SK-N-SH treated with all-trans-retinoic acid at 6 μM for 48 hours (cell line): ENCODE measurements at regions not wholly inside any gene's neighbourhood (a gene's known extent, or its start where the extent isn't known, plus 50 kb on each side); places are given as distances from the start of the nearest gene placed in this dataset.
"Not testable (repeated sequence)": the region's sequence is repeated elsewhere in the genome, so short reads cannot be mapped to it uniquely, and the experiment has no call there.

Experiments used
- ATAC-seq: fragments of 200-7000 bp; cut with Tn5 transposase; 3 replicates; pipeline ENCODE4 v1.9.1; 2020; ENCODE audit warnings: mild to moderate bottlenecking, moderate library complexity
- ARNTL ChIP-seq: fragments of 450-650 bp; formaldehyde crosslinking; IDR thresholded peaks from 2 replicates; pipeline ENCODE4 v1.5.0; 2020; ENCODE audit warnings: low read depth, mild to moderate bottlenecking, moderate library complexity, borderline replicate concordance
- BACH2 ChIP-seq: fragments of 250-450 bp; sonication (Bioruptor Pico); IDR thresholded peaks from 2 replicates; pipeline ENCODE4 v1.9.0; 2021; ENCODE audit warnings: mild to moderate bottlenecking, borderline replicate concordance
- CSDC2 ChIP-seq: fragments of 250-450 bp; sonication (Bioruptor Pico); IDR thresholded peaks from 2 replicates; pipeline ENCODE4 v1.5.0; 2020; ENCODE audit warnings: mild to moderate bottlenecking, moderate library complexity
- CSRNP3 ChIP-seq: fragments of 250-450 bp; sonication (Bioruptor Pico); IDR thresholded peaks from 2 replicates; pipeline ENCODE4 v1.5.1; 2021; ENCODE audit warnings: mild to moderate bottlenecking, moderate library complexity
- ESRRG ChIP-seq: fragments of 250-450 bp; sonication (Bioruptor Pico); IDR thresholded peaks from 2 replicates; pipeline ENCODE4 v1.6.1; 2021; ENCODE audit warnings: mild to moderate bottlenecking
- GLIS3 ChIP-seq: fragments of 250-450 bp; sonication (Bioruptor Pico); IDR thresholded peaks from 2 replicates; pipeline ENCODE4 v1.5.0; 2020; ENCODE audit warnings: mild to moderate bottlenecking, moderate library complexity
- ISL1 ChIP-seq: fragments of 250-450 bp; sonication (Bioruptor Pico); IDR thresholded peaks from 2 replicates; pipeline ENCODE4 v2.1.2; 2022; ENCODE audit warnings: mild to moderate bottlenecking, moderate library complexity
- OSR1 ChIP-seq: fragments of 250-450 bp; sonication (Bioruptor Pico); IDR thresholded peaks from 2 replicates; pipeline ENCODE4 v1.8.0; 2022; ENCODE audit warnings: moderate library complexity, mild to moderate bottlenecking, inconsistent platforms
- PPARA ChIP-seq: fragments of 250-450 bp; sonication (Bioruptor Pico); IDR thresholded peaks from 2 replicates; pipeline ENCODE4 v1.5.0; 2020; ENCODE audit warnings: mild to moderate bottlenecking, borderline replicate concordance
- RARB ChIP-seq: fragments of 250-450 bp; sonication (Bioruptor Pico); IDR thresholded peaks from 2 replicates; pipeline ENCODE4 v1.8.0; 2021; ENCODE audit warnings: mild to moderate bottlenecking, moderate library complexity
- SNAI2 ChIP-seq: fragments of 250-450 bp; sonication (Bioruptor Pico); IDR thresholded peaks from 2 replicates; pipeline ENCODE4 v1.5.0; 2020; ENCODE audit warnings: mild to moderate bottlenecking, moderate library complexity
- TCF4 ChIP-seq: fragments of 250-450 bp; sonication (Bioruptor Pico); IDR thresholded peaks from 2 replicates; pipeline ENCODE4 v1.8.0; 2021; ENCODE audit warnings: mild to moderate bottlenecking, moderate library complexity, borderline replicate concordance
- TOX ChIP-seq: fragments of 250-450 bp; sonication (Bioruptor Pico); IDR thresholded peaks from 2 replicates; pipeline ENCODE4 v1.8.0; 2021; ENCODE audit warnings: mild to moderate bottlenecking, moderate library complexity, borderline replicate concordance
- ZC3H10 ChIP-seq: fragments of 250-450 bp; sonication (Bioruptor Pico); IDR thresholded peaks from 2 replicates; pipeline ENCODE4 v1.5.1; 2021; ENCODE audit warnings: mild to moderate bottlenecking, moderate library complexity
- ZFP3 ChIP-seq: fragments of 250-450 bp; sonication (Bioruptor Pico); IDR thresholded peaks from 2 replicates; pipeline ENCODE4 v1.5.0; 2020; ENCODE audit warnings: mild to moderate bottlenecking, moderate library complexity
- ZFP30 ChIP-seq: fragments of 450-650 bp; formaldehyde crosslinking; IDR thresholded peaks from 2 replicates; pipeline ENCODE4 v1.5.0; 2022; ENCODE audit warnings: mild to moderate bottlenecking, moderate library complexity
- ZNF565 ChIP-seq: fragments of 450-650 bp; formaldehyde crosslinking; conservative IDR thresholded peaks from 2 replicates; pipeline ENCODE4 v1.5.0; 2020; ENCODE audit warnings: low read depth, mild to moderate bottlenecking, moderate library complexity
- ZNF8 ChIP-seq: fragments of 450-650 bp; formaldehyde crosslinking; IDR thresholded peaks from 2 replicates; pipeline ENCODE4 v1.5.0; 2020; ENCODE audit warnings: mild to moderate bottlenecking, moderate library complexity
- TF ChIP-seq, protein P1 (sequence below): fragments of 250-450 bp; sonication (Bioruptor Pico); IDR thresholded peaks from 2 replicates; pipeline ENCODE4 v1.8.0; 2021; ENCODE audit warnings: low read depth, mild to moderate bottlenecking, moderate library complexity, borderline replicate concordance
- TF ChIP-seq, protein P2 (sequence below): fragments of 250-450 bp; sonication (Bioruptor Pico); IDR thresholded peaks from 2 replicates; pipeline ENCODE4 v1.5.0; 2020; ENCODE audit warnings: mild to moderate bottlenecking, moderate library complexity
- TF ChIP-seq, protein P3 (sequence below): fragments of 250-450 bp; sonication (Bioruptor Pico); IDR thresholded peaks from 2 replicates; pipeline ENCODE4 v1.8.0; 2020; ENCODE audit warnings: mild to moderate bottlenecking, moderate library complexity, borderline replicate concordance

DNA sequence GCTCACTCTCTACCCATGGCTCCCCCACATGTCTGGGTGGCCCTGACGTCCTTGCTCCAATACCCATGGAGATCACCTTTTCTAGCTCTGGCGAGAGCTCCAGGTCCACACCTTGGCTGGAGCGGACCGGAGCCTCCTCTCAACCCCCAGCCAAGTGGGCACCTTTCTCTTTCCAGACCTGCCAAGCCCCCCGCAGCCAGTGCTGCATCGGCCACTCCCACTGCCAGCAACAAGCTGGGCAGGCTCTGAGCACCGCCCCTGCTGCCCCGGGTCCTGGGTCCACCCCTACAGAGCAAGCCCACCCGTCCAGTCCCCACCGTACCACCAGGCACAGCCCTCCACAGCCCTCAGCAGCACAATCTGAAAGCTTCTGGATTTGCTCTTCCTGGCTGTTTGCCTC lies 98.2 kb upstream of the C14orf180 start:
- TF ChIP-seq PPARA (CRISPR knock-in tag) (no peak), TCF4 (CRISPR knock-in tag) (no peak), TOX (CRISPR knock-in tag) (no peak)
- no peak for ATAC-seq

- not testable (repeated sequence) for ATAC-seq
Observed at GRCh38 chr14:104482017-104482416, 97.5 kb upstream of the C14orf180 start.

DNA sequence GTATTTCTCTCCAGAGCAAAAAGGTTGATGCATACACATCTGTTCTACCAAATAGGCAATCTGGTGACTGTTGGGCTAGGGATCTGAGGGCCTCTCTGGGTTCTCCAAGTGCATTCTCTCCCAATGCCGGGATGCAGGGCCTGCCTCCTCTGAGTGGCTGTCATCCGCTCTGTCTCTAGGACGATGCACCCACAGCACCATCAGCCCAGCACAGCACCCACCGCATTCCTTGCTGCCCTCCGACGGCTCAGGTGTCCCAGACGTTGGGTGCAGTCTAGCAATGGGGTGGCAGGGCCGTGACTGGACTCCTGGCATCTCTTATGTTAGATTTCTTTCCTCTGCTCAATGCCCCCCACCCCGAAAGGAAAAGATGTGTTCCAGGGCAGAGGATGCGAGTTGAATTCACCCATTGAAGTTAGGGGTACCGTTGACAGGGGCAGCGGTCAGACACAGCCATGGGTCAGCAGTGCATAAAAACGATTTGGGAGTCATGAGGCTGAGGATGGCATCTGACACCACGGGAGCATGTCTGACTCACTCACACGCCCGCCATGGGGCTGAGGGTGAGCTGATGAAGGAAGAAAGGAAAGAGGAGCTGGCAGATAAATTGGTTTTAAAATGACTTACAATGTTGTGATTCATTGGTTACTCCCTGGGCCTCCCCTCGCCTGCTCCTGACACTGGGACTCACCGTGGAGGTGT lies 93.2 kb upstream of the C14orf180 start:
- TF ChIP-seq CSRNP3 (CRISPR knock-in tag) (no peak), ISL1 (CRISPR knock-in tag) (no peak), ESRRG (CRISPR knock-in tag) (no peak), TOX (CRISPR knock-in tag) (no peak), TCF4 (CRISPR knock-in tag) (no peak), RARB (CRISPR knock-in tag) (no peak), BACH2 (no peak), ZNF565 (no peak), ZFP30 (CRISPR knock-in tag) (no peak), SNAI2 (CRISPR knock-in tag) (no peak), OSR1 (CRISPR knock-in tag) (no peak), GLIS3 (CRISPR knock-in tag) (no peak), ZFP3 (no peak), CSDC2 (no peak)
- TF ChIP-seq, protein P1, sequence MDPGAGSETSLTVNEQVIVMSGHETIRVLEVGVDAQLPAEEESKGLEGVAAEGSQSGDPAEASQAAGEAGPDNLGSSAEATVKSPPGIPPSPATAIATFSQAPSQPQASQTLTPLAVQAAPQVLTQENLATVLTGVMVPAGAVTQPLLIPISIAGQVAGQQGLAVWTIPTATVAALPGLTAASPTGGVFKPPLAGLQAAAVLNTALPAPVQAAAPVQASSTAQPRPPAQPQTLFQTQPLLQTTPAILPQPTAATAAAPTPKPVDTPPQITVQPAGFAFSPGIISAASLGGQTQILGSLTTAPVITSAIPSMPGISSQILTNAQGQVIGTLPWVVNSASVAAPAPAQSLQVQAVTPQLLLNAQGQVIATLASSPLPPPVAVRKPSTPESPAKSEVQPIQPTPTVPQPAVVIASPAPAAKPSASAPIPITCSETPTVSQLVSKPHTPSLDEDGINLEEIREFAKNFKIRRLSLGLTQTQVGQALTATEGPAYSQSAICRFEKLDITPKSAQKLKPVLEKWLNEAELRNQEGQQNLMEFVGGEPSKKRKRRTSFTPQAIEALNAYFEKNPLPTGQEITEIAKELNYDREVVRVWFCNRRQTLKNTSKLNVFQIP = no peak
- TF ChIP-seq, protein P2, sequence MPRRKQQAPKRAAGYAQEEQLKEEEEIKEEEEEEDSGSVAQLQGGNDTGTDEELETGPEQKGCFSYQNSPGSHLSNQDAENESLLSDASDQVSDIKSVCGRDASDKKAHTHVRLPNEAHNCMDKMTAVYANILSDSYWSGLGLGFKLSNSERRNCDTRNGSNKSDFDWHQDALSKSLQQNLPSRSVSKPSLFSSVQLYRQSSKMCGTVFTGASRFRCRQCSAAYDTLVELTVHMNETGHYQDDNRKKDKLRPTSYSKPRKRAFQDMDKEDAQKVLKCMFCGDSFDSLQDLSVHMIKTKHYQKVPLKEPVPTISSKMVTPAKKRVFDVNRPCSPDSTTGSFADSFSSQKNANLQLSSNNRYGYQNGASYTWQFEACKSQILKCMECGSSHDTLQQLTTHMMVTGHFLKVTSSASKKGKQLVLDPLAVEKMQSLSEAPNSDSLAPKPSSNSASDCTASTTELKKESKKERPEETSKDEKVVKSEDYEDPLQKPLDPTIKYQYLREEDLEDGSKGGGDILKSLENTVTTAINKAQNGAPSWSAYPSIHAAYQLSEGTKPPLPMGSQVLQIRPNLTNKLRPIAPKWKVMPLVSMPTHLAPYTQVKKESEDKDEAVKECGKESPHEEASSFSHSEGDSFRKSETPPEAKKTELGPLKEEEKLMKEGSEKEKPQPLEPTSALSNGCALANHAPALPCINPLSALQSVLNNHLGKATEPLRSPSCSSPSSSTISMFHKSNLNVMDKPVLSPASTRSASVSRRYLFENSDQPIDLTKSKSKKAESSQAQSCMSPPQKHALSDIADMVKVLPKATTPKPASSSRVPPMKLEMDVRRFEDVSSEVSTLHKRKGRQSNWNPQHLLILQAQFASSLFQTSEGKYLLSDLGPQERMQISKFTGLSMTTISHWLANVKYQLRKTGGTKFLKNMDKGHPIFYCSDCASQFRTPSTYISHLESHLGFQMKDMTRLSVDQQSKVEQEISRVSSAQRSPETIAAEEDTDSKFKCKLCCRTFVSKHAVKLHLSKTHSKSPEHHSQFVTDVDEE = no peak
- TF ChIP-seq, protein P3, sequence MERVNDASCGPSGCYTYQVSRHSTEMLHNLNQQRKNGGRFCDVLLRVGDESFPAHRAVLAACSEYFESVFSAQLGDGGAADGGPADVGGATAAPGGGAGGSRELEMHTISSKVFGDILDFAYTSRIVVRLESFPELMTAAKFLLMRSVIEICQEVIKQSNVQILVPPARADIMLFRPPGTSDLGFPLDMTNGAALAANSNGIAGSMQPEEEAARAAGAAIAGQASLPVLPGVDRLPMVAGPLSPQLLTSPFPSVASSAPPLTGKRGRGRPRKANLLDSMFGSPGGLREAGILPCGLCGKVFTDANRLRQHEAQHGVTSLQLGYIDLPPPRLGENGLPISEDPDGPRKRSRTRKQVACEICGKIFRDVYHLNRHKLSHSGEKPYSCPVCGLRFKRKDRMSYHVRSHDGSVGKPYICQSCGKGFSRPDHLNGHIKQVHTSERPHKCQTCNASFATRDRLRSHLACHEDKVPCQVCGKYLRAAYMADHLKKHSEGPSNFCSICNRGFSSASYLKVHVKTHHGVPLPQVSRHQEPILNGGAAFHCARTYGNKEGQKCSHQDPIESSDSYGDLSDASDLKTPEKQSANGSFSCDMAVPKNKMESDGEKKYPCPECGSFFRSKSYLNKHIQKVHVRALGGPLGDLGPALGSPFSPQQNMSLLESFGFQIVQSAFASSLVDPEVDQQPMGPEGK = no peak
- ATAC-seq = no peak

GRCh38 chr14:104494483-104494882 lies 85.1 kb upstream of the C14orf180 start:
- no peak for ATAC-seq
- TF ChIP-seq ISL1 (CRISPR knock-in tag) = no peak
- TF ChIP-seq, protein P3 = no peak
- TF ChIP-seq ZC3H10 (CRISPR knock-in tag) = no peak
- no peak for TF ChIP-seq GLIS3 (CRISPR knock-in tag)
- TF ChIP-seq CSRNP3 (CRISPR knock-in tag) = no peak
- TF ChIP-seq TCF4 (CRISPR knock-in tag) = no peak
- no peak for TF ChIP-seq ZNF8 (CRISPR knock-in tag)
- TF ChIP-seq OSR1 (CRISPR knock-in tag) = no peak
- TF ChIP-seq ZFP30 (CRISPR knock-in tag) = no peak
- no peak for TF ChIP-seq ARNTL (CRISPR knock-in tag)
- TF ChIP-seq PPARA (CRISPR knock-in tag) = no peak
- no peak for TF ChIP-seq BACH2
- no peak for TF ChIP-seq CSDC2
- no peak for TF ChIP-seq ZFP3
- TF ChIP-seq, protein P2 = no peak
- no peak for TF ChIP-seq ESRRG (CRISPR knock-in tag)
